ENCODE measurements at regions not wholly inside any gene's neighbourhood (a gene's known extent, or its start where the extent isn't known, plus 50 kb on each side); places are given as distances from the start of the nearest gene placed in this dataset.

- no peak for TF ChIP-seq CTCF (IDR thresholded peaks at IDR 0.05)
- no peak for TF ChIP-seq POLR2A (IDR thresholded peaks at IDR 0.05)
Measured at GRCh38 chr1:5500541-5500940, 491.7 kb downstream of the NPHP4 start.
